Left ventricle myocardium superior (tissue), 1 donor: ENCODE measurements at regions not wholly inside any gene's neighbourhood (a gene's known extent, or its start where the extent isn't known, plus 50 kb on each side); places are given as distances from the start of the nearest gene placed in this dataset.

Source experiments
- ATAC-seq: fragments of 200-7000 bp; cut with Tn5 transposase; one replicate; pipeline ENCODE4 v1.9.1; 2020; ENCODE audit warnings: mild to moderate bottlenecking, moderate library complexity
- DNase-seq: peaks from one replicate; pipeline ENCODE4 v3.0.0-alpha.2; 2020
- intact Hi-C: fragments of 100-400 bp; cut with micrococcal nuclease; formaldehyde crosslinking; loops from one replicate; pipeline ENCODE4 v1.11.0; 2022
- donor health status: DM: no; HTN: yes; CAD: no; lungs with severe emphysema.

DNA sequence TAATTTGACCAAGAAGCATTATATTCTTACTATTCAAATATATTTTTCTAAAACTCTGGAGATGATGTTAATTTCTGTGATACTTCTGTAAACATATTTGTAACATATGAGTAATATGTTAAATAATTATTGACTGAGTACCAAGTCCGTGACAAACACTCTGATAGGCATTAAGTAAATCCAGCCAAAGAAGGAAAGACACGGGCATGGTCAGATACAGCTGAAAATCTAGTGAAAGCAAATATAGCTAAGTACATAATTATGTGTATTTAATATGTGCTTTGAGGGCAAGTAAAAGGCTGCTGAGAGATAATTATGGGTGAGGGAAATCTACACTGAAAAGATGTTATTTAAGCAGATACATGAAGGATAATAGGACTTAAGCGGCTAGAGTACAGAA lies 1263.6 kb upstream of the ADGRL3 start:
- DNase-seq (no peak), ATAC-seq (no peak)
- intact Hi-C loops: no loop called here

DNA sequence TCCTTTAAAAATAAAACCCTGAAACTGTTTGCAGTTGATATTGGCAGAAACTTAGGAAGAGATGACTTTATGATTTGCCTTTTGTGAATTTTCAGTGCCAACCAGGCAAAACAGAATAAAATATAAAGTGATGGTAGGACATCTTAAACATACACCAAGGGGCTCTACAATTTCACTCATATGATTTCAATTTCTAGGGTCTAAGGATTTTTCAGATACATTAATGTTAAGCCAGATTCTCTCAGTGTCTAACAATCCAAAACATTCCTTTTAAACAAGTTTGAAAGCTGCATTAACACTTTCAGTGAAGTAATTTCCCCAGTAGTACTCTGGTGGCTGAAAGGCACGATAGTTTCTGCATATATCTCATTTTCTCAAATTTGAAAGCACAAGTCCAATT lies 1262.0 kb upstream of the ADGRL3 start:
- intact Hi-C loops: no loop called here
- no peak for DNase-seq

DNA sequence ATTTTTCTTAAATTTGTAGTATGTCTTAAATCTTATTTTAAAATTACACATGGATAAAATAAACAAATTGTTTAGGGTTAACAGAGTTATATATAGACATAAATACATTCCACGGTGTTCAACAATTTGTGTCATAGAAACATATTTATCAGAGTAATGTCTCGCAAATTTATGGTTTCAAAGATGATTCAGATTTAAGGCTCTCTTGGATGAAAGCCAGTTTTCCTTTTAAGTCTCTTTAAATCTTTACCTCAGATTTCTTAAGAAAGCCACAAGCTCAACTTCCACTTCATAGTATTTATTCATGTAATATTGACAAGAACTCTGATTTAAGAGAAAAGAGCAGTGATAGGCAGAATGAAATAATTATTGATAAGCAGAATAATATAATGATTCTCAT lies 1254.8 kb upstream of the ADGRL3 start:
- DNase-seq (no peak), ATAC-seq (no peak)
- intact Hi-C loops: no loop called here

More for the DNA sequence above, 1262.0 kb upstream of the ADGRL3 start:
- no peak for ATAC-seq

DNA sequence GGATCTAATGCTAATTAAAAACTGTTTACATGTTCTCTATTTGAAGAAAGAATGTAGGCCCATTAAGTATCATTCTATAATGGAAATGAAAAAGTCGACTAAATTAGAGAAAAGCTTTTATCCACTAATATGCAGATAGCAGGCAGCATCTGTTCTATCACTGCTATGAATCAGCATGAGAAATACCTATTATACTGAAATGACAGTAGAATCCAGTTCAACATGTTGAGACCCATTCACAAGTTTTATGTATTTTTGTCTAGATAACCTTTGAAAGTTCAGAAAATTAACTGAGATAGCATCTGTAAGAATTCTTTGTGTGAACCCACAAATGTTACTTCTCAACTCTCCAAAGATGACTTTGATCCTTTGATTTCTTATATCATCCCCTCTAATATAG lies 1254.4 kb upstream of the ADGRL3 start:
- ATAC-seq: no peak
- DNase-seq: no peak
- intact Hi-C loops: no loop called here

DNA sequence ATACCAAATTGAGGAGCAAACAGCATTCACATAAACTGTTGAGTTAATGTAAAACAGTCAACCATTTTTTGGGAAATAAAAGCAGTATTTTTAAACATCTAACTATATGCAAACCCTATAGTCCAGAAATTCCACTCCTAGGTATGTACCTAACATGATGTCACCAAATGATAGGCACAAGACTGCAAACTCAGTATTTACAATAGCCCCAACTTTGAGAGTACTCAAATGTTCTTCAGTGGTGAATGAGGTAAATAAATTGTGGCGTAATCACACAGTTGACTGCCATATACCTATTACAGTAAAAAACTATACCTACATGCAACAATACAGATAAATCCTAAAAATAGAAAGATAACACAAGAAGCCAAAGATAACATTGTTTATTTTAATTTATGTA lies 1243.8 kb upstream of the ADGRL3 start:
- ATAC-seq (no peak), DNase-seq (no peak)
- intact Hi-C loops: no loop called here

DNA sequence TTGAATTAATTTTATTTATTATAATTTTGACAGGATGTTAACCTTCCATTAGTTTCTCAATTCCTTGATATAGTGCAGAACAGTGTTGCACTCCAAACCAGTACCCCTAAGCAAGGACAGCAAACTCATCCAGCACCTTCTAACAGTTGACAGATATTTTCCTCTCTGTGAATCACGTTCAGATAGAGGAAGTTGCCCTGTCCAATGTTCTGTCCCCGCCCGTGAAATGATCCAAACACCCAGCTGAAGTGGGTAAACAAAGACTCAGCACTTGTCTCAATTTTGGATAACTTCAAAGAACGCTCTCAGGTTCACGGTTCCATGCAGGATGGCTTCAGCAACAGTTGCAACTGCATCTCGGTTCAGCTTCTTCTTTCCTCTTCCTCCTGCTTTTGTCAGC lies 1240.0 kb upstream of the ADGRL3 start:
- intact Hi-C loops: no loop called here
- ATAC-seq (peak; percentile 100), DNase-seq (peak; percentile 30)

DNA sequence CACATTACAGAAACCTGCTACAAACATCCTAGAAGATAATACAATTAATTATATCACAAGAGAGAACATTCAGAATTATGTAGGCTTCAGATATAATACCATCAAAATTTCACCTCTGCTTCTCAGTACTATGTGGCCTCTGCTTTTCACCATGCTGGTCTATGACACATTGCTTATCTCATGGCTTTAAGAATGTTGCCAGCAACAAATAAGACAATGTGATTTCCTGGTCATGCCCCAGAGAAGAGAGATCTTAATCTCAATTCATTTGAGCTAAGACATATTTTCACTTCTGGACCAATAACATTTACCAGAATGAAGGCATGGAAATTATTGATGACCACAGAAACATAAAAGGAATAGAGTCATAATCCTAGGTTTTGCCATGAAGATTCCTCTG lies 1233.4 kb upstream of the ADGRL3 start:
- ATAC-seq (no peak), DNase-seq (no peak)
- intact Hi-C loops: no loop called here

DNA sequence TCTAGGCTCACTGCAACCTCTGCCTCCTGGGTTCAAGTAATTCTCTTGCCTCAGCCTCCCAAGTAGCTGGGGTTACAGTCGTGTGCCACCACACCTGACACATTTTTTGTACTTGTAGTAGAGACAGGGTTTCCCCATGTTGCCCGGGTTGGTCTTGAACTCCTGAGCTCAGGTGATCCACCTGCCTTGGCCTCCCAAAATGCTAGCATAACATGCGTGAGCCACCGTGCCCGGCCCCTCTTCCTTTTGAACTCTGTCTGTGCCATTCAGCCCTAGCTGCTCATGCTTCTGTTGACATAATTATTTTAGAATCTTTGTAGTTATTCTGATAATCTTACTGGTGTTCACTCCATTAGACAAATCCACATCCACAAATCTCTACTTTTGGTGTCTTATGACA lies 1231.3 kb upstream of the ADGRL3 start:
- no peak for ATAC-seq
- intact Hi-C loops: no loop called here

DNA sequence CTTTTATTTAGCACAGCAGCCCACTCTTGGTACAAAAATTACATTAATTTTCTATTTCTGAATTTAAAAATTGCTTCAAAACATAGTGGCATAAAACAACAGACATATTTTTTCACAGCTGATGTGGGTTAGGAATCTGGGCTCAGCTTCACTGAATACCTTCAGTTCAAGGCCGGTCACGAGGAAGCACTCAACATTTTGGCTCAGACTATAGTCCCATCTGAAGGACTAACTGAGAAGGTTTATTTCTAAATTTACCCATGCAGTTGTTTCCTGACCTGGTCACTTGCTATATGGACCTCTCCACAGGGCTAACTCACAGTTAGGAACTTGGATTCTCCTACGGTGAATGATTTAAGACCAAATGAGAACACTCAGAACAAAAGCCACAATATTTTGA lies 1230.2 kb upstream of the ADGRL3 start:
- DNase-seq: no peak

More for the DNA sequence above, 1231.3 kb upstream of the ADGRL3 start:
- no peak for DNase-seq

DNA sequence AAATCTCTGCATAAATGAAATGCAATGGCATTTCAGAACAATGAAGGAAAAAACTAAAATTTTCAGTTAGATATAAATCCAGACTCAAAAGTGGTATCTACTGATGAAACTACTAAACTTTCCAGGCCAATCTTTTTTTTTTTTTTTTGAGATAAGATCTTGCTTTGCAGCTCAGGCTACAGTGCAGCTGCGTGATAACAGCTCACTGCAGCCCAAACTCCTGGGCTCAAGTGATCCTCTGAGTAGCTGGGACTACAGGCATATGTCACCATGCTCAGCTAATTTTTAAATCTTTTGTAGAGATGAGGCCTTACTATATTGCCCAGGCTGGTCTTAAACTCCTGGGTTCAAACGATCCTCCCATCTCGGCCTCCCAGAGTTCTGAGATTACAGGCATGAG lies 1228.2 kb upstream of the ADGRL3 start:
- DNase-seq: no peak
- no peak for ATAC-seq
- intact Hi-C loops: no loop called here

More for the DNA sequence above, 1230.2 kb upstream of the ADGRL3 start:
- ATAC-seq: peak; percentile 93
- intact Hi-C loops: no loop called here

DNA sequence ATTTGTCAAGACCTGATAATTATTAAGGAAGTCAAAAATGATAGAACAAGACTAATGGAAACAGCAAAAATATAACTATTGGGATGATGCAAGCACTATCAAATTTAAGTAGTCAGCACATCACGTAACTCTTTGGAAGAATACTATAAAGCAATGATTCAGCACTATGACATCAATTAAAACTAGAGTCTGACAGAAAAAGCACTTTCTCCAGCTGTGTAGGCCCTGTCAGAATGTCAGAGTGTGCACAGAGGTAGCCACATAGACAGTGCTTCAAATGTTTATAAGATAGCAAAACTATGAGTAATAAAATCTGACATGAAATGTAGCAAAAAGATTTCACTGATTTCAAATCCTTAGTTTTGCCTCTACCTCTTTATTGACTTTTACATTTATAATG lies 1226.6 kb upstream of the ADGRL3 start:
- DNase-seq (no peak), ATAC-seq (no peak)
- intact Hi-C loops: no loop called here

DNA sequence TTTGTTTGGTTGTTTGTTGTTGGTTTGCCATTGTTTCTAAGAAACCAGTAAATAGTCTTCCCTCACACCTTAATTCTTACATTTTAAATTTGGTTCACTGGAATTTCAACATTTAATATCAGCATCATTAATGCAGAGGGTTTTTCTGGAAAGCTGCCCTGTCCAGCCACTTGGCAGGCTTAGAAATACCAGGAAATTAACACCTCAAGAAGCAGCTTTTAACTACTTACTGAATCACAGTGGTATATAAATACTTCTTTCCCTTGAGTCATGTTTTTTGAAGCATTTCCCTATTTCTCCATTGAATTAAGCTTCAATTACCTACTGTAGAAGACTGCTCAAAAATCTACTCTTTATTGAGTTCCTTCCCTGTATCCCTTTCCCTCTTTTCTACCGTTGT lies 1221.1 kb upstream of the ADGRL3 start:
- ATAC-seq (no peak), DNase-seq (no peak)

DNA sequence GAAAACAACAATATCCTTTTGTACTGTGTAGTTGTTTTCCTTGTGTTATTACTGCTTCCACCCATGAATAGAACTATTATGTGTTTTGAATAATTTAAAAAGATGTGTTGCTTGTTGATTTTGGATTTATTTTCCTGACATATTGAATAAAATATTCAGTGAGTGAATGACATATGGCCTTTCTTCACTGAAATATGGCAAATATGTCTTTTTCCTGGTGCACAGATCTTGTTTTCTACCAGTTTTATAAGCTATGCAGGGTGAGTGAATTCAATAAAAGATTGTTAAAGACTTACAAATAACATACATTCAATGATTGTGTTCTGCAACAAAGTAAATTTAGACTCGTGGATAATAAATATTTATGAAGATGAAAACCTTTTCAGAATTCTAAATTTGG lies 1216.3 kb upstream of the ADGRL3 start:
- ATAC-seq: no peak
- intact Hi-C loops: no loop called here
- no peak for DNase-seq

More for the DNA sequence above, 1221.1 kb upstream of the ADGRL3 start:
- intact Hi-C loops: no loop called here

DNA sequence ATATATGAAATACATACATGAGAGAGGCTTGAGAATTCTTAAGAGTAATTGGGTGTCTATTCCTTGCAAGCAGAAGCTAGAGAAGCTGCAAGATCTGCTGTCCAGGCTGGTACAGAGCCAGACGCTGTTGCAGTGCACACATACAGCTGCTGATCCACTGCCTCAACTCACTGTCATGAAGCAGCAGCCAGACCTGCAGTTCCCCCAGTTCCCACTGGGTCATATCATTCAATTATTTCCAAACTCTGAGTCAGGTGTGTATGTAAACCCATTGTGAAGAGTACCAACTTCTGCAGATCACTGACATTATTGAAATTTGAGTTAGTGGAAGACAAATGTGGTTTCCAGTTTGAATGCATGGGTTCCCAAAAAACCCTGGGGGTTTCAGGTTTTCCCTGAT lies 1212.8 kb upstream of the ADGRL3 start:
- intact Hi-C loops: no loop called here
- DNase-seq: no peak
- no peak for ATAC-seq

DNA sequence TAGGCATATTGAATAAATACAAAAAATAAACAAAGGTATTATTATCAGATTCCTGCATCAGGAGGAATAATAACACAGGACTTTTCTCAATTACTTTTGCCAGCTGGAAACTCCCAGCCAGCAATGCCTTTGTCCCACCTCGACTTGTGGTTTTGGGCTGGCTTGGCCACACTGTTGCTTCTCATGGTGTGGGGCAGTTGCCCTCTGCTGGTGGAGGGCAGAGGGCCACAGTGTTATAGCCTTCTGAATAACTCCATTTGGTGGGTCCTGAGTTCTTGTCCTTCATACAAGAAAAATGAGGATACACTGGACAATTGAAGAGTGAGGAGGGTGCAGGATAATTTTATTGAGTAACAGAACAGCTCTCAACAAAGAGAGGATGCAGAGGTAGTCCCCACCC lies 1206.0 kb upstream of the ADGRL3 start:
- DNase-seq: peak; percentile 23
- peak; percentile 67 for ATAC-seq
- intact Hi-C loops: no loop called here

DNA sequence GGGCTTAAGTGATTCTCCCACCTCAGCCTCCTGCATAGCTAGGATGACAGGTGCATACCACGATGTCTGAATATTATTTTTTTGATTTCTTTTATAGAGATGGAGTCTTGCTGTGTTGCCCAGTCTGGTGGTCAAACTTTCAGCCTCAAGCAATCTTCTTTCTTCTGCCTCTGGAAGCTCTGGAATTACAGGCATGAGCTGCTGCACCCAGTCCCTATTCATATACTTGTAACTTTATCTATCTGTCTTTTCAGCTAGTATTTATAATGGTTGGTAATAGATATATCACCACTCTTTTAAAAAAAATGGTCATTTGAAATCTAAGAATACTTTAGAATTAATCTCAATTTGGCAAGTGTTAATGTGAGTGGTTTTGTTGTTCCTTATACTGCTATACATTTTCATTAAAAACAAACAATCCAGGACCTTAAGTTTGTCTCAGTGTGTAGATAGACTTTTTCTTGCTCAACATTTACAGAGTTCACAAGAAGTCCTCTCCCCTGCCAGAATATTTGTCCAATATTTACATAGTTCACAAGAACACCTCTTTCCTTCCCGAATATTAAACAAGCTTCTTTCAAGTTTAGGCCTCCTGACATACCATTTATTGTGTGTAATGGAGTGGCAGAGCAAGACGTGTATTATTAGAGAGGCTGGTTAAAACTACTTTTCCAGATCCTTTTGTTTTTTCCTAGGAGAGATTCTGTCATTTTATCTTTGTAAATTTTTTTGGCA lies 1197.4 kb upstream of the ADGRL3 start:
- DNase-seq (no peak), ATAC-seq (no peak)
- intact Hi-C loops: no loop called here

DNA sequence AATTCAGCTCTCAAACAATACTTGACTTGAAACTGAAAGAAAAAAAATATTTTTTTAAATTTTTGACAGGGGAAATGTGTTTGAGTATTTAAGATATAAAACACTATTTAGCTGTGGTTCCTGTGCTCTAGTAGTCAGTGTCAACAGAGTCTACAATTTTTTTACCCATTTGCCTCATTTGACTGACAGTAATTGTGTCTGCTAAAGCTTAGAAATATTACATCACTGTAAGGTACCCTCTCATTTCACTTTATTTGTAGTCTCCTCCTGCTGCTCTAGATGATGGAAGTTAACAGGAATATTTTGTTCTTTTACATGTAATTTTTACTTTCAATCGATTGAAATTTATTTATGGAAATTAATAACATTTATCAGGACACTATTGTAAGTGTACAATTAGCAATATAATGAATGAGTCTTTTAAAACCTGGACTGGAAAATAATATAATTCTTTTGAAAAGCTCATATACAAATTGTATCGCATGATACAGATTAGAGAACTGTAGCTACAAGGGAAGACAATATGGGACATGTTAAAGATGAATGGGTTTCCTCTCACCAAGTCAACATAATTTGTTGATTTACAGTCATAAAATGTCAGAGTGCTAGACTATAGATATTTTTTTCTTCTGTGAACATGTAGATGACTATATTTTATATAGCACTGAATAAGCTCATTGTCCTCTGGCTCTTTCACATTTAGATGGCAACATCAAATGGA lies 1186.5 kb upstream of the ADGRL3 start:
- ATAC-seq: no peak
- intact Hi-C loops: no loop called here

DNA sequence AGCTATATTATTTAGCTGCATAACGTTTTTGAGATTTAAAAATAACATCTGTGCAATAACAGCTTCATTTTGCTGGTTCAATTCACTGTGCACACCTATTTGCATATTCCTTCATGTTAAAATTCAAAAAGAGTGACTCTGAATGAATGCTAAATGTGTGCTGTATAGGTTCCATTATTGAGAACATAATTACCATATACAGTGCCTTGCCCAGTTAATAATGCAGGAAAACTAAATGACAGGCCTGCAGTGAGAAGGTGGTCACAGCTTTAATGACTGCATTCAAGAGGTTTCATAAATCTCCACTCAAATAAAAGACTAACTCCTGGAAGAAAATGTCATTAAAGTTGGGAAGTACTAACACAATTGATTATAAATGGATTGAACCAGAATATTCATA lies 1183.2 kb upstream of the ADGRL3 start:
- ATAC-seq (no peak), DNase-seq (no peak)
- intact Hi-C loops: no loop called here

More for the DNA sequence above, 1186.5 kb upstream of the ADGRL3 start:
- DNase-seq: no peak

DNA sequence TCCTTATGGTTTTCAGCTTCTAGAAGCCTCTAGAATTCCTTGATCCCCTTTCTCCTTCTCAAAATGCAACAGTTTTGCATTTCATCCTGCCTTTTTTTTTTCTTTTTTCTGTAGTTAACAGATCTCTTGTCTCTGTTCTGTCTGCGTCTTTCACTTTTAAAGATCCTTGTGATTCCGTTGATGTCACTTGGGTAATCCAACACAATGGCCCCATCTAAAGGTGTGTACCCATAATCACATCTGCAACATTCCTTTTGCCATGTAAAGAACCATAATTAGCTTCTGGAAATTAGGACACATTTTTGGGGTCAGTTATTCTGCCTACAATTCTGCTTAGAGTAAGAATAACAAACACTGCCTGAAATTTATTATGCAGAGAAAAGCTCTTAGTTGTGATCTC lies 1180.9 kb upstream of the ADGRL3 start:
- ATAC-seq (no peak), DNase-seq (no peak)
- intact Hi-C loops: no loop called here

DNA sequence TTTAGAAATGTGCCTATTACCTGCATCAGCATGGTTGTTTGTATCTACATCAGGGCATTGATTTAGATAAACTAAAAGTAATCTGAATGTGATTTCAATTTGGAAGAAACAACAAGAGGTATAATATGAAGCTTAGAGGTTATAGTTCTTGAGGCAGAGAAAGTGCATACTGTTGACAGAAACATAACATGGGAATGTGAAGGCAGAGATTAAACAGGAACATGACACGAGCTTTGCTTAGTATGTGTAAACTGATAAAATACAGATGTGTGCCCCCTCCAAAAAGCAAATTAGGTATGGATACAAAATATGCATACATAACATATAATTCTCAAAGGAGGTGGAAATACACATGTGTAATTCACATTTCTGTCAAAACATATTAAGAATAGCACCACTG lies 1180.2 kb upstream of the ADGRL3 start:
- ATAC-seq (peak; percentile 57), DNase-seq (no peak)
- intact Hi-C loops: no loop called here

DNA sequence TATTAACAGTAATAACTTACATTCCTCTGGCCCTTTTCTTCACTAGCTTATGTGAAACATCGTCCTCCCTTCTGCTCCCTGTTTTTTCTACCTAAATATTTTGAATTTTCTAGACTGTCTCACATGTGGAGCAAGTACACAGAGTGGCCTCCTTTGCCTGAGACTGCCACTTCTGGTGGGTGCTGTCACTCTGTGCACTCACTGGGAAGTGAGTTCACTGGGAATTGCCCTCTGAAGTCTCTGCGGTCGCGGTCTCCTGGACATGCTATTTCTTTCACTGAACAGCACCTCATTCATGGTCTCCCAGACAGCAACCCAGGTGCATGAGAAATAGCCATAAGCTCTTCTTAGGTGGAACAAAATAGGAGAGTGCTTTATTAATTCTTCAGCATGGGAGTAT lies 1179.7 kb upstream of the ADGRL3 start:
- DNase-seq: no peak
- intact Hi-C loops: no loop called here
- ATAC-seq: peak; percentile 63
